K562 (cell line): ENCODE measurements at regions not wholly inside any gene's neighbourhood (a gene's known extent, or its start where the extent isn't known, plus 50 kb on each side); places are given as distances from the start of the nearest gene placed in this dataset.

Experiments
- ATAC-seq: fragments of 200-7000 bp; cut with Tn5 transposase; 3 replicates; pipeline ENCODE4 v1.9.1; 2020; ENCODE audit warnings: moderate library complexity
- BruUV-seq: library from RNA; stranded (reverse); fragments of 400-500 nt; replicated peaks from 2 replicates; lab custom pipeline; 2021; lab: Mats Ljungman, UMichigan
- CTCF ChIA-PET: fragments of 300-600 bp; formaldehyde crosslinking; extraction: SDS; loops from one replicate; lab custom pipeline; 2021; ENCODE audit warnings: low intra/inter-chr PET ratio; lab: Yijun Ruan, JAX
- POLR2A ChIA-PET: fragments of 300-600, 350-650 bp; sonication (Branson Sonifier 250); formaldehyde crosslinking; extraction: SDS; loops from one replicate; lab custom pipeline; 2021; ENCODE audit warnings: antibody characterized with exemption, inconsistent platforms; lab: Yijun Ruan, JAX
- DNase-seq, 4 experiments: peaks; one replicate each; pipeline versions ENCODE4 v3.0.0 to v3.0.0-alpha.2; 2011 to 2018; ENCODE audit warnings: low spot score in 3 of 4, mixed read lengths in 3 of 4; ENCODE audit errors: extremely low read depth in 1 of 4
- FAIRE-seq: peaks from 2 replicates; lab custom pipeline; 2011; peaks lifted over from hg19 to GRCh38; lab: Jason Lieb, UNC
- H2AFZ ChIP-seq: 2 replicates; pipeline ENCODE4 v1.6.0; 2011; ENCODE audit warnings: low read depth, low read length, control low read depth, inconsistent platforms
- H3K27ac ChIP-seq: fragments of 200-600 bp; 3 replicates; pipeline ENCODE4 v1.8.0; 2011; ENCODE audit warnings: low read depth, mild to moderate bottlenecking, control low read depth, inconsistent platforms, low read length, moderate library complexity, mixed read lengths; ENCODE audit errors: extremely low read depth
- H3K27me3 ChIP-seq, 2 experiments: fragments of 300-600 bp in 1 of 2; 2 replicates in 1 of 2; 3 replicates in 1 of 2; pipeline versions ENCODE4 v1.6.0 to v1.8.0; 2011; ENCODE audit warnings: inconsistent platforms in 2 of 2, low read length in 2 of 2, mild to moderate bottlenecking in 1 of 2, mixed read lengths in 1 of 2, moderate library complexity in 1 of 2; ENCODE audit not compliant: control insufficient read depth in 2 of 2, insufficient read depth in 2 of 2
- H3K36me3 ChIP-seq: fragments of 300-600 bp; 3 replicates; pipeline ENCODE4 v1.8.0; 2011; ENCODE audit warnings: mild to moderate bottlenecking, low read length, inconsistent platforms; ENCODE audit not compliant: control insufficient read depth, insufficient read depth
- H3K4me1 ChIP-seq, 2 experiments: fragments of 200-600 bp in 1 of 2; replicated peaks in 1 of 2; 2 replicates in 1 of 2; 3 replicates in 1 of 2; pipeline versions ENCODE4 v1.5.1 to v1.8.0; 2011; ENCODE audit warnings: inconsistent platforms in 2 of 2, low read length in 2 of 2, mild to moderate bottlenecking in 1 of 2, mixed read lengths in 1 of 2, moderate library complexity in 1 of 2; ENCODE audit not compliant: control insufficient read depth in 2 of 2, insufficient read depth in 2 of 2
- H3K4me2 ChIP-seq: 2 replicates; pipeline ENCODE4 v1.6.1; 2011; ENCODE audit warnings: low read length, control low read depth, inconsistent platforms, mixed read lengths; ENCODE audit not compliant: insufficient read depth
- H3K4me3 ChIP-seq: fragments of 200-600 bp; sonication (generic), shearing (Covaris generic); 2 replicates; pipeline ENCODE4 v1.5.1; 2016; ENCODE audit warnings: control low read depth, inconsistent platforms
- H3K79me2 ChIP-seq: fragments of 200-600 bp; 3 replicates; pipeline ENCODE4 v1.8.0; 2011; ENCODE audit warnings: low read length, inconsistent platforms; ENCODE audit not compliant: control insufficient read depth, insufficient read depth
- H3K9ac ChIP-seq, 2 experiments: 2 replicates each; pipeline versions ENCODE4 v1.6.0 to v1.6.1; 2011; ENCODE audit warnings: low read depth in 2 of 2, low read length in 2 of 2, control low read depth in 1 of 2, inconsistent platforms in 1 of 2, mild to moderate bottlenecking in 1 of 2, mixed read lengths in 1 of 2; ENCODE audit not compliant: insufficient read depth in 1 of 2
- H3K9me1 ChIP-seq: one replicate; pipeline ENCODE4 v1.6.0; 2011; ENCODE audit warnings: inconsistent platforms, mild to moderate bottlenecking, low read length, moderate library complexity; ENCODE audit not compliant: control insufficient read depth, insufficient read depth
- H3K9me3 ChIP-seq: replicated peaks from 2 replicates; pipeline ENCODE4 v1.5.1; 2011; ENCODE audit warnings: low read depth, low read length, inconsistent platforms; ENCODE audit not compliant: control insufficient read depth, insufficient read depth
- H4K20me1 ChIP-seq: replicated peaks from 2 replicates; pipeline ENCODE4 v1.6.1; 2011; ENCODE audit warnings: low read length, inconsistent platforms, mixed read lengths; ENCODE audit not compliant: control insufficient read depth, insufficient read depth
- CBX3 ChIP-seq, 2 experiments: IDR thresholded peaks; 1 replicate in 1 of 2; 2 replicates in 1 of 2; pipeline ENCODE4 v1.6.1; 2012; ENCODE audit warnings: inconsistent platforms in 2 of 2, low read length in 2 of 2, borderline replicate concordance in 1 of 2, control low read depth in 1 of 2
- ELK1 ChIP-seq: sonication (generic); formaldehyde crosslinking; IDR thresholded peaks from 2 replicates; pipeline ENCODE4 v1.8.1; 2022; ENCODE audit warnings: missing genetic modification reagents
- FOXK2 ChIP-seq, 2 experiments: fragments of 450-650 bp; IDR thresholded peaks in 1 of 2; conservative IDR thresholded peaks in 1 of 2; 2 replicates each; pipeline ENCODE4 v1.6.1; 2016; ENCODE audit warnings: low read depth in 2 of 2, mild to moderate bottlenecking in 1 of 2
- GATAD2A ChIP-seq: fragments of 450-650 bp; IDR thresholded peaks from 2 replicates; pipeline ENCODE4 v1.6.1; 2017
- POLR2A ChIP-seq: fragments of 450-650 bp; conservative IDR thresholded peaks from 2 replicates; pipeline ENCODE4 v1.6.1; 2016
- THRB ChIP-seq: fragments of 450-650 bp; formaldehyde crosslinking; conservative IDR thresholded peaks from 2 replicates; pipeline ENCODE4 v1.4.0; 2022; ENCODE audit warnings: mild to moderate bottlenecking, missing genetic modification characterization
- TRIM25 ChIP-seq: fragments of 450-650 bp; IDR thresholded peaks from 2 replicates; pipeline ENCODE4 v1.7.0; 2016; ENCODE audit warnings: borderline replicate concordance
- ZFP36 ChIP-seq: fragments of 150-350 bp; IDR thresholded peaks from 2 replicates; pipeline ENCODE4 v1.6.1; 2018; ENCODE audit warnings: low read length, low read depth; ENCODE audit not compliant: partially characterized antibody
- ZKSCAN1 ChIP-seq: fragments of 150-350 bp; IDR thresholded peaks from 2 replicates; pipeline ENCODE4 v1.6.1; 2016; ENCODE audit warnings: low read depth, low read length
- ZNF561 ChIP-seq: fragments of 450-650 bp; formaldehyde crosslinking; conservative IDR thresholded peaks from 2 replicates; pipeline ENCODE4 v1.4.0; 2020; ENCODE audit warnings: mild to moderate bottlenecking, moderate library complexity
- ZNF785 ChIP-seq: fragments of 250-450 bp; sonication (Bioruptor Pico); IDR thresholded peaks from 2 replicates; pipeline ENCODE4 v1.4.0; 2020; ENCODE audit warnings: mild to moderate bottlenecking
- WGBS: fragments of 100-300 bp; shearing (Covaris generic); methylation state at CpG from one replicate; pipeline ENCODE4 v1.1.6; 2016; ENCODE audit warnings: low coverage, mixed read lengths; ENCODE audit not compliant: insufficient coverage; ENCODE audit errors: missing lambda C conversion rate; 5-methylcytosine and 5-hydroxymethylcytosine counted together
- in situ Hi-C: fragments of 300-500 bp; cut with MboI; formaldehyde crosslinking; loops from 4 replicates; pipeline ENCODE4 v1.15.0; 2018; ENCODE audit warnings: inconsistent platforms, mixed read lengths
- intact Hi-C: fragments of 100-400 bp; cut with micrococcal nuclease; formaldehyde crosslinking; loops from 2 replicates; pipeline ENCODE4 v1.14.2; 2022

- Histone ChIP-seq H3K36me3 (peaks cover 82% of the 10 kb centered on the region), H4K20me1 (no peaks in the 10 kb centered on the region), H3K79me2 (no peaks in the 10 kb centered on the region), H3K9me3 (no peaks in the 10 kb centered on the region; the same call in 1 of the 2 replicates), H3K4me2 (no peak overlapping the region), H3K27ac (no peak overlapping the region), H3K9me1 (no peaks in the 10 kb centered on the region), H3K9ac (no peak overlapping the region), H3K27me3 (no peaks in the 10 kb centered on the region), H3K4me3 (no peak overlapping the region), H3K4me1 (no peaks in the 10 kb centered on the region), H2AFZ (no peak overlapping the region)
- ChIA-PET CTCF (no interaction called here), POLR2A (no interaction called here)
- no TSS peak for BruUV-seq
- DNase-seq, result no peak
- FAIRE-seq, result no peak
- ATAC-seq, result no peak
- no peak for TF ChIP-seq ELK1 (CRISPR knock-in tag)
- no peak for TF ChIP-seq GATAD2A
- TF ChIP-seq ZFP36, result peak; percentile 59
- TF ChIP-seq CBX3 (IDR thresholded peaks at IDR 0.05; ENCODE audit: borderline replicate concordance in 1 of 2, low read length in 2 of 2), result 0 out of 3 replicates have a peak, but pooled peaks of 1 of the 2 experiments have one; percentile 53
- 77% methylated on average over 3 of the region's 3 CpGs for WGBS
- in situ Hi-C loops (no loop called here), intact Hi-C loops (no loop called here)
Measured at GRCh38 chr7:153393666-153394065, 634.1 kb downstream of the ACTR3B start.

- Histone ChIP-seq H3K4me1 (peaks cover 0 to 3% of the 10 kb centered on the region in 2 experiments; a peak in 1 of 5 replicates), H3K9me3 (no peaks in the 10 kb centered on the region), H4K20me1 (no peaks in the 10 kb centered on the region), H3K4me3 (no peak overlapping the region), H3K79me2 (no peaks in the 10 kb centered on the region), H3K27me3 (no peaks in the 10 kb centered on the region), H3K27ac (no peak overlapping the region), H2AFZ (no peak overlapping the region), H3K36me3 (peaks cover 81% of the 10 kb centered on the region), H3K9ac (no peak overlapping the region), H3K4me2 (no peak overlapping the region), H3K9me1 (no peaks in the 10 kb centered on the region)
- ChIA-PET CTCF (no interaction called here), POLR2A (no interaction called here)
- DNase-seq, result no peak
- no peak for FAIRE-seq
- no TSS peak for BruUV-seq
- in situ Hi-C loops (no loop called here), intact Hi-C loops (no loop called here)
- 80% methylated on average over 2 of the region's 2 CpGs for WGBS
- ATAC-seq, result no peak
- no peak for TF ChIP-seq FOXK2 (conservative IDR thresholded peaks at IDR 0.05 in 1 of 2, IDR thresholded peaks at IDR 0.05 in 1 of 2; ENCODE audit: low read depth in 2 of 2)
- peak; percentile 6; the same call in 1 of the 2 replicates for TF ChIP-seq POLR2A
- no peak for TF ChIP-seq ZNF561 (CRISPR knock-in tag)
- no peak for TF ChIP-seq ZKSCAN1
- 0 out of 2 replicates have a peak, but pooled peaks have one; percentile 11 for TF ChIP-seq THRB (CRISPR knock-in tag)
- no peak for TF ChIP-seq ZNF785 (CRISPR knock-in tag)
- TF ChIP-seq TRIM25, result no peak
Measured at GRCh38 chr7:153396475-153396874, 636.9 kb downstream of the ACTR3B start.
